HS-5 (cell line): ENCODE measurements at regions not wholly inside any gene's neighbourhood (a gene's known extent, or its start where the extent isn't known, plus 50 kb on each side); places are given as distances from the start of the nearest gene placed in this dataset.

Experiments
- DNase-seq: peaks from one replicate; pipeline ENCODE4 v3.0.0-alpha.2; 2012; ENCODE audit warnings: low read depth

- DNase-seq: no peak
These were observed 69.2 kb upstream of the PSMA6 start for GRCh38 chr14:35222872-35223466.

DNA sequence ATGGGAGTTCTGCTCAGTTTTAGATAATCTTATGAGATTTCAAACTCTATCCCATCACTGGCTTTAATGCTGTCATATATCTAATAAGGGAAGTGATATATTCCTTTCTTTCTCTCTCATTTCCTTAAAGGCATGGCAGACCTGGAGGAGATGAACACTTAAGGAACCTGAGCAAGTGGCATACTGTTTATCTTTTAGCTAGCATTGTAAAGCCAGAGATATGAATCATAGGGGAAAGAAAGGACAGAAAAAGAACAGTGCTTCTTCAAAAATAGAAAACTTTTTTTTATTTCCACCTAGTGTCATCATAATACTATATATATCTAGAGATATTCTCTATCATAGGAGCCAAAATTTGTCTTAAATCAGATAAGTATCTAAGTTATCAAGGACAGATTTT lies 68.3 kb upstream of the PSMA6 start:
- no peak for DNase-seq

DNA sequence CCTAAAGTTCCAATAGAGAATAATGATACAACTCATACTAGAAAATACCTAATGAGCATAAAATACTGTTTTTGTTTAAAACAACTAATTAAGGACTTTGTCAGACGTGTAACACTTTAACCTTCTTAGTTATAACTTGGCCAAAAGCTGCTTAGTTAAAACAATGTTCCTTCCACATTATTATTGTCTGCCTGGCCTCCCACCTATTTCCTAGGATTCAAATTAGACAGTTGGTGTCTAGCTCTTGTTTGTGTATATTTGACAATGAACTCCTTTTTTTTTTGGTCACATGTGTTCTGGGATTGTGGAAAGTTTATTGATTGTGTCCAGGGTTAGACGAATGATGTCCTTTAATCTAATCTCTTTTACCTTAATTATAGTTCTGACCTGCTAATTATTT lies 67.6 kb upstream of the PSMA6 start:
- DNase-seq: no peak

GRCh38 chr14:35229084-35229791 lies 62.9 kb upstream of the PSMA6 start:
- no peak for DNase-seq

DNA sequence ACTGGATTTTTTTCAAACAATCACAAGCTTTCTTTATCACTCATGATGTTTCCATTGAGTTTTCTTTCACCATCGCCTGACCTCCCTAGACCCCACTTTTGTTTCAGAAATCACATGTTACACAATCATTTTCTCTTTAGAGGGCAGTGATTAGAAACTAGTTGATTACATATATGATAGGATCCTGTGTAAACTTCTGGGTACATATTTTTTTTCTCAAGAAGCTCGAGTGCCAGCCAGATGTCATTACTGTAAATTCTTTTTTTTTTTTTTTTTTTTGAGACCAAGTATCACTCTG lies 62.4 kb upstream of the PSMA6 start:
- DNase-seq: no peak

DNA sequence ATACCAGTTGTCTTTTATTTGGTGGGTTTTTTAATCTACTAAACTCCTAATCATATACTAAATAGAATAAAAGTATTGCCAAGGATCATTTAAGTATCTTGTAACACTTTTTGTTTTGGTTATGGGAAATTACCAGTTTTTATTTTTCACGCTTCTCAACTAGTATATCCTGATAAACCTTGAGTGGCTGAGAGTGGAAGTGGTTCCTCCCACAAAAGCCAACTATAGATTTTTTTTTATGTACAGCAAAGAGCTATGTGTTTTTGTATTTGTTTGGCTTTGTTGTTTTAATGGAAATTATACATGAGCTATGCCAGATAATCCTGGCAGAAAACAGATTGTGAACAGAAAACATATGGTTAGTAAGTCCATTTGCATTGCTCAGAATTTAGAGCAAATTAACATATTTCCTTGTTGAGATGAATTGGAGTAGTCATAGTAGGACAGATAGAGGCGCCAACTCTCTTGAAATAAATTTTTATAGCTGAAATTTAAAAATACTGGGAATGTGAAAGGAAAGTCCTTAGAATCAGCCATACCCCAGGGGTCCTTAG lies 60.9 kb upstream of the PSMA6 start:
- DNase-seq: no peak

DNA sequence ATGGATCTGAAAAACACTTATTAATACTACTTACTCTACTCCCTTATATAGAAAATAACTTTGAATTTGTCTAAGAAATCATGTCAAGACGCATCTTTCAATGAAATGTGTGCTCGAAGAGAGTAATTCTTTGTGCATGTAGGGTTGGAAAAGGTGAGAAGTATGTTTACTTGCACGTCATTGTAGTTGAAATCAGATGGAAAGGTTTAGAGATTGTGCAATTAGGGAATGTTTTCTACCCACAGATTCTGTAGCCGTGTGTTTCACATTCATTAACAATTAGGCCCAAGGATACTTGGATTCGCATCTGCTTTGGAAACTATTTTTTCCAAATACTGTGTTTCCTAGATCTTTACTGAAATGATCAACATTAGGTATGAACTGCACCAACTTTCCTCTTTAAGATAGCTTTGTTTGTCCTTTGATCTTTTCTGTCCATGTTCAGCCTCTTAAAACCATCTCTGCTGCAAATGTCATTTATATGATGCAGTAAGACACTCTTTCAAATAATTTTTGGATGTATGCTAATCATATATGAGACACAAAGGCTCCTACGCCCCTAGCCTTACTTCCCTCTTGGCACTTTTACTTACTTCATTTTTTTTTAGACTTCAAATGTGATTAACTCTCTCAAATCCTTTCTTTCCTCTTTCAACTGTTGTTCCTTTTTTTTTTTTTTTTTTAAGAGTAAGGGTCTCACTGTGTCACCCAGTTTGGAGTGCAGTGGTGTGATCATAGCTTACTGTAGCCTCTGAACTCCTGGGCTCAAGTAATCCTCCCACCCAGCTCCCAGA lies 58.0 kb upstream of the PSMA6 start:
- DNase-seq: no peak

DNA sequence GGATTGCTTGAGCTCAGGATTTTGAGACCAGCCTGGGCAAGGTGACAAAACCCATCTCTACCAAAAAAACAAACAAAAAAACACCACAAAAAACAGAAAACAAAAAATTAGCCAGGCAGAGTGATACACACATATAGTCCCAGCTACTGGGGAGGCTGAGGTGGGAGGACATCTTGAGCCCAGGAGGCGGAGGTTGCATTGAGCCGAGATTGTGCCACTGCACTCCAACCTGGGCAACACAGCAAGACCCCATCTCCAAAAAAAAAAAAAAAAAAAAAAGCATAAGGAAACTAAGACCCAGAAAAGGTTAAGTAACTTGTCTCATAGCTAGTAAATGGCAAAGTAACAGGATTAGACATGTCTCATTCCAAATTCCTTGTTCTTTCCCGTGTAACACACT lies 56.3 kb upstream of the PSMA6 start:
- DNase-seq: no peak

GRCh38 chr14:35236806-35237205 lies 55.4 kb upstream of the PSMA6 start:
- DNase-seq: no peak

- no peak for DNase-seq
These were observed 52.0 kb upstream of the PSMA6 start for GRCh38 chr14:35240231-35240630.
